GM23338 (cell line): ENCODE measurements at regions not wholly inside any gene's neighbourhood (a gene's known extent, or its start where the extent isn't known, plus 50 kb on each side); places are given as distances from the start of the nearest gene placed in this dataset.

Experiments
- ATAC-seq: fragments of 200-7000 bp; cut with Tn5 transposase; 3 replicates; pipeline ENCODE4 v1.9.1; 2020
- DNase-seq: peaks from one replicate; pipeline ENCODE4 v3.0.0-alpha.2; 2015; ENCODE audit warnings: low spot score
- H2AFZ ChIP-seq: fragments of 200-600 bp; sonication (generic); 2 replicates; pipeline ENCODE4 v1.8.0; 2016; ENCODE audit warnings: antibody characterized with exemption, mild to moderate bottlenecking, moderate library complexity
- H3F3A ChIP-seq: fragments of 200-600 bp; sonication (generic); replicated peaks from 2 replicates; pipeline ENCODE4 v1.8.0; 2017; ENCODE audit warnings: antibody characterized with exemption, mixed run types, low read depth
- H3K27ac ChIP-seq: fragments of 200-600 bp; sonication (generic); 2 replicates; pipeline ENCODE4 v1.6.1; 2016; ENCODE audit warnings: low read depth
- H3K27me3 ChIP-seq: fragments of 200-600 bp; sonication (generic); 2 replicates; pipeline ENCODE4 v1.8.0; 2016; ENCODE audit warnings: mild to moderate bottlenecking, mixed run types, moderate library complexity; ENCODE audit not compliant: insufficient read depth
- H3K36me3 ChIP-seq: fragments of 200-600 bp; sonication (generic); 2 replicates; pipeline ENCODE4 v1.8.0; 2016; ENCODE audit warnings: mild to moderate bottlenecking; ENCODE audit not compliant: insufficient read depth
- H3K4me1 ChIP-seq: fragments of 200-600 bp; sonication (generic); 2 replicates; pipeline ENCODE4 v1.8.0; 2016; ENCODE audit warnings: mild to moderate bottlenecking, moderate library complexity; ENCODE audit not compliant: insufficient read depth
- H3K4me2 ChIP-seq: fragments of 200-600 bp; sonication (generic); 2 replicates; pipeline ENCODE4 v1.7.1; 2017; ENCODE audit warnings: mixed run types
- H3K4me3 ChIP-seq: fragments of 200-600 bp; sonication (generic); 2 replicates; pipeline ENCODE4 v1.6.1; 2016; ENCODE audit warnings: mixed run types
- H3K79me2 ChIP-seq: fragments of 200-600 bp; sonication (generic); replicated peaks from 2 replicates; pipeline ENCODE4 v1.8.0; 2017; ENCODE audit warnings: mild to moderate bottlenecking; ENCODE audit not compliant: insufficient read depth
- H3K9me2 ChIP-seq: fragments of 200-600 bp; sonication (generic); 2 replicates; pipeline ENCODE4 v1.8.0; 2017; ENCODE audit not compliant: insufficient read depth
- H4K20me1 ChIP-seq: fragments of 200-600 bp; sonication (generic); replicated peaks from 2 replicates; pipeline ENCODE4 v1.8.0; 2017; ENCODE audit warnings: mild to moderate bottlenecking; ENCODE audit not compliant: insufficient read depth
- H3K27ac Mint-ChIP-seq: 2 replicates; pipeline ENCODE4 v1.8.0; 2020; ENCODE audit warnings: inconsistent platforms, mild to moderate bottlenecking, moderate library complexity, mixed read lengths
- H3K27me3 Mint-ChIP-seq: 3 replicates; pipeline ENCODE4 v1.8.0; 2022; ENCODE audit warnings: low read depth, mild to moderate bottlenecking, moderate library complexity, mixed read lengths, inconsistent platforms; ENCODE audit not compliant: insufficient read depth, poor library complexity
- H3K36me3 Mint-ChIP-seq: 3 replicates; pipeline ENCODE4 v1.8.0; 2021; ENCODE audit warnings: low read depth, mild to moderate bottlenecking, inconsistent platforms, moderate library complexity, mixed read lengths
- H3K4me1 Mint-ChIP-seq: 3 replicates; pipeline ENCODE4 v1.8.0; 2020; ENCODE audit warnings: mild to moderate bottlenecking, inconsistent platforms, mixed read lengths
- H3K4me3 Mint-ChIP-seq: 3 replicates; pipeline ENCODE4 v1.8.0; 2021; ENCODE audit warnings: moderate library complexity, mild to moderate bottlenecking, inconsistent platforms, mixed read lengths
- H3K9me3 Mint-ChIP-seq: 3 replicates; pipeline ENCODE4 v1.8.0; 2020; ENCODE audit warnings: moderate library complexity, mild to moderate bottlenecking, inconsistent platforms, mixed read lengths
- CREB1 ChIP-seq: fragments of 250-450 bp; sonication (Bioruptor Pico); IDR thresholded peaks from 2 replicates; pipeline ENCODE4 v1.5.0; 2020; ENCODE audit warnings: low read depth, mild to moderate bottlenecking, moderate library complexity
- CTCF ChIP-seq, 2 experiments: fragments of 200-600 bp in 1 of 2; sonication (generic) in 1 of 2; conservative IDR thresholded peaks; 2 replicates each; pipeline versions ENCODE4 v1.5.1 to v1.6.1; 2016 to 2017; ENCODE audit warnings: antibody characterized with exemption in 2 of 2, low read depth in 2 of 2, mild to moderate bottlenecking in 2 of 2, moderate library complexity in 1 of 2
- ETS1 ChIP-seq: IDR thresholded peaks from 2 replicates; pipeline ENCODE4 v1.6.1; 2016; ENCODE audit warnings: antibody characterized with exemption
- EZH2phosphoT487 ChIP-seq: fragments of 200-600 bp; sonication (generic); IDR thresholded peaks from one replicate; pipeline ENCODE4 v1.8.1; 2018; ENCODE audit warnings: antibody characterized with exemption; ENCODE audit not compliant: unreplicated experiment
- NANOG ChIP-seq: IDR thresholded peaks from 2 replicates; pipeline ENCODE4 v1.6.1; 2016; ENCODE audit warnings: antibody characterized with exemption, borderline replicate concordance
- POLR2AphosphoS5 ChIP-seq: IDR thresholded peaks from 2 replicates; pipeline ENCODE4 v1.6.1; 2016; ENCODE audit warnings: antibody characterized with exemption, low read depth
- REST ChIP-seq: IDR thresholded peaks from one replicate; pipeline ENCODE4 v1.6.1; 2018; ENCODE audit warnings: antibody characterized with exemption; ENCODE audit not compliant: unreplicated experiment
- STAT1 ChIP-seq: IDR thresholded peaks from one replicate; pipeline ENCODE4 v1.6.1; 2016; ENCODE audit warnings: antibody characterized with exemption; ENCODE audit not compliant: unreplicated experiment
- ZNF114 ChIP-seq: fragments of 250-450 bp; sonication (Bioruptor Pico); IDR thresholded peaks from 2 replicates; pipeline ENCODE4 v1.5.0; 2020; ENCODE audit warnings: mild to moderate bottlenecking, moderate library complexity
- ZNF331 ChIP-seq: fragments of 250-450 bp; sonication (Bioruptor Pico); IDR thresholded peaks from 2 replicates; pipeline ENCODE4 v1.5.0; 2020; ENCODE audit warnings: low read depth, mild to moderate bottlenecking, moderate library complexity
- ZNF462 ChIP-seq: fragments of 250-450 bp; sonication (Bioruptor Pico); IDR thresholded peaks from 2 replicates; pipeline ENCODE4 v1.5.0; 2020; ENCODE audit warnings: mild to moderate bottlenecking, moderate library complexity

- H3K27ac ChIP-seq = no peak overlapping the region
- TF ChIP-seq STAT1 = no peak
- TF ChIP-seq ZNF462 = no peak
- no peak for TF ChIP-seq EZH2phosphoT487
- no peak for TF ChIP-seq ETS1
- TF ChIP-seq NANOG = no peak
- TF ChIP-seq ZNF331 = no peak
- no peak for TF ChIP-seq POLR2AphosphoS5
- no peak for TF ChIP-seq CREB1
- no peak for TF ChIP-seq CTCF (conservative IDR thresholded peaks at IDR 0.05; ENCODE audit: low read depth in 2 of 2)
- no peak for TF ChIP-seq ZNF114
- no peak for TF ChIP-seq REST
- H3K9me3 Mint-ChIP-seq = no peaks in the 10 kb centered on the region
- no peaks in the 10 kb centered on the region for H4K20me1 ChIP-seq
- H3K4me3 Mint-ChIP-seq = no peak overlapping the region
- H3K4me2 ChIP-seq = no peak overlapping the region
- H3K4me1 ChIP-seq = no peaks in the 10 kb centered on the region
- DNase-seq = no peak
- no peak overlapping the region for H3K4me3 ChIP-seq
- no peaks in the 10 kb centered on the region for H3F3A ChIP-seq
- ATAC-seq = no peak
- no peaks in the 10 kb centered on the region for H3K36me3 Mint-ChIP-seq
- no peaks in the 10 kb centered on the region for H3K79me2 ChIP-seq
- no peaks in the 10 kb centered on the region for H3K36me3 ChIP-seq
- H3K9me2 ChIP-seq = no peaks in the 10 kb centered on the region; the same call in 1 of the 2 replicates
- H3K27ac Mint-ChIP-seq = no peak overlapping the region
- H2AFZ ChIP-seq = no peak overlapping the region
- no peaks in the 10 kb centered on the region for H3K27me3 Mint-ChIP-seq
- no peaks in the 10 kb centered on the region for H3K4me1 Mint-ChIP-seq
- H3K27me3 ChIP-seq = no peaks in the 10 kb centered on the region
Measured at GRCh38 chr4:98754736-98755135, 96.3 kb upstream of the TSPAN5 start.
